ENCODE measurements at regions not wholly inside any gene's neighbourhood (a gene's known extent, or its start where the extent isn't known, plus 50 kb on each side); places are given as distances from the start of the nearest gene placed in this dataset.

- TF ChIP-seq, protein P1, sequence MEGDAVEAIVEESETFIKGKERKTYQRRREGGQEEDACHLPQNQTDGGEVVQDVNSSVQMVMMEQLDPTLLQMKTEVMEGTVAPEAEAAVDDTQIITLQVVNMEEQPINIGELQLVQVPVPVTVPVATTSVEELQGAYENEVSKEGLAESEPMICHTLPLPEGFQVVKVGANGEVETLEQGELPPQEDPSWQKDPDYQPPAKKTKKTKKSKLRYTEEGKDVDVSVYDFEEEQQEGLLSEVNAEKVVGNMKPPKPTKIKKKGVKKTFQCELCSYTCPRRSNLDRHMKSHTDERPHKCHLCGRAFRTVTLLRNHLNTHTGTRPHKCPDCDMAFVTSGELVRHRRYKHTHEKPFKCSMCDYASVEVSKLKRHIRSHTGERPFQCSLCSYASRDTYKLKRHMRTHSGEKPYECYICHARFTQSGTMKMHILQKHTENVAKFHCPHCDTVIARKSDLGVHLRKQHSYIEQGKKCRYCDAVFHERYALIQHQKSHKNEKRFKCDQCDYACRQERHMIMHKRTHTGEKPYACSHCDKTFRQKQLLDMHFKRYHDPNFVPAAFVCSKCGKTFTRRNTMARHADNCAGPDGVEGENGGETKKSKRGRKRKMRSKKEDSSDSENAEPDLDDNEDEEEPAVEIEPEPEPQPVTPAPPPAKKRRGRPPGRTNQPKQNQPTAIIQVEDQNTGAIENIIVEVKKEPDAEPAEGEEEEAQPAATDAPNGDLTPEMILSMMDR (IDR thresholded peaks at IDR 0.05), result no peak
- no peak for TF ChIP-seq POLR2A (IDR thresholded peaks at IDR 0.05)
These were observed 462.2 kb downstream of the PIK3C3 start for GRCh38 chr18:42417189-42417588.
